ENCODE measurements at regions not wholly inside any gene's neighbourhood (a gene's known extent, or its start where the extent isn't known, plus 50 kb on each side); places are given as distances from the start of the nearest gene placed in this dataset.

- Histone ChIP-seq H2BK20ac (ENCODE audit: low read depth, low read length, poor library complexity, severe bottlenecking) (no peak overlapping the region), H4K91ac (ENCODE audit: insufficient read length, low read depth, low read length) (no peak overlapping the region), H3K23ac (ENCODE audit: insufficient read length, low read depth, low read length) (no peak overlapping the region), H3K27ac (ENCODE audit: insufficient read length, low read depth, low read length) (no peak overlapping the region), H2BK15ac (ENCODE audit: low read depth, low read length) (no peak overlapping the region), H3K27me3 (ENCODE audit: insufficient read depth, low read length) (no peaks in the 10 kb centered on the region), H3K18ac (ENCODE audit: insufficient read length, low read depth, low read length) (no peak overlapping the region), H2AK5ac (ENCODE audit: insufficient read length, low read length) (no peak overlapping the region), H3K14ac (ENCODE audit: insufficient read depth, low read length) (no peak overlapping the region), H3K4me1 (ENCODE audit: insufficient read depth, low read length) (no peaks in the 10 kb centered on the region), H3K4me2 (ENCODE audit: insufficient read depth, insufficient read length, low read length) (no peak overlapping the region), H2BK5ac (ENCODE audit: insufficient read length, low read length) (no peak overlapping the region), H2BK12ac (ENCODE audit: insufficient read length, low read depth, low read length) (no peak overlapping the region), H2AFZ (ENCODE audit: low read length) (no peak overlapping the region), H4K20me1 (ENCODE audit: control insufficient read depth, insufficient read depth, insufficient read length) (no peaks in the 10 kb centered on the region), H3K9me3 (ENCODE audit: control insufficient read depth, low read depth, low read length) (no peaks in the 10 kb centered on the region), H3T11ph (ENCODE audit: low read length) (no peak overlapping the region), H4K8ac (replicated peaks; ENCODE audit: insufficient read length, low read depth, low read length) (no peak overlapping the region), H3K56ac (ENCODE audit: insufficient read length, low read depth, low read length) (no peak overlapping the region), H3K23me2 (ENCODE audit: insufficient read length, low read depth, low read length, poor library complexity, severe bottlenecking) (no peaks in the 10 kb centered on the region), H3K79me2 (ENCODE audit: insufficient read depth, low read length) (no peaks in the 10 kb centered on the region), H3K4ac (ENCODE audit: low read depth, low read length) (no peak overlapping the region), H4K5ac (ENCODE audit: insufficient read length, low read depth, low read length) (no peak overlapping the region), H2BK120ac (ENCODE audit: low read depth, low read length, poor library complexity, severe bottlenecking) (no peak overlapping the region), H3K79me1 (ENCODE audit: insufficient read depth, low read depth, low read length, poor library complexity, severe bottlenecking) (no peaks in the 10 kb centered on the region), H3K9ac (ENCODE audit: extremely low read depth, insufficient read length, low read length) (no peak overlapping the region)
- Mint-ChIP-seq H3K27me3 (ENCODE audit: low read depth) (no peaks in the 10 kb centered on the region; the same call in 1 of the 2 replicates), H3K4me3 (no peak overlapping the region), H3K4me1 (no peaks in the 10 kb centered on the region), H3K9me3 (peaks cover 11 to 14% of the 10 kb centered on the region in 2 experiments; a peak in 4 of 5 replicates), H3K27ac (no peak overlapping the region), H3K36me3 (ENCODE audit: insufficient read depth in 1 of 3, low read depth in 3 of 3) (peaks cover 3 to 9% (median 5%) of the 10 kb centered on the region in 3 experiments; a peak in 3 of 7 replicates)
- no peak for TF ChIP-seq CTCF (conservative IDR thresholded peaks at IDR 0.05)
- WGBS (ENCODE audit: extremely low coverage, insufficient read length, low lambda C conversion rate): no CpG with 5 or more reads among the region's 24 CpGs
- no peak for DNase-seq
Measured at GRCh38 chr5:109250533-109251329, 159.0 kb downstream of the PJA2 start.
